Mucosa of descending colon (tissue), 3 donors: ENCODE measurements at regions not wholly inside any gene's neighbourhood (a gene's known extent, or its start where the extent isn't known, plus 50 kb on each side); places are given as distances from the start of the nearest gene placed in this dataset.

Source experiments
- ATAC-seq: fragments of 200-7000 bp; cut with Tn5 transposase; one replicate; pipeline ENCODE4 v1.9.1; 2020; ENCODE audit warnings: mild to moderate bottlenecking, moderate library complexity
- DNase-seq, 3 donors: peaks; one replicate each; pipeline ENCODE4 v3.0.0-alpha.2; 2020
- H3K36me3 ChIP-seq: fragments of 200-600 bp; one replicate; pipeline ENCODE4 v1.8.0; 2021; ENCODE audit warnings: low read depth, mild to moderate bottlenecking
- H3K4me1 ChIP-seq: fragments of 200-600 bp; one replicate; pipeline ENCODE4 v1.8.0; 2021; ENCODE audit warnings: low read depth, mild to moderate bottlenecking
- H3K4me3 ChIP-seq: fragments of 200-600 bp; one replicate; pipeline ENCODE4 v1.8.0; 2021; ENCODE audit warnings: mild to moderate bottlenecking
- H3K9me3 ChIP-seq: fragments of 200-600 bp; one replicate; pipeline ENCODE4 v1.8.0; 2021; ENCODE audit warnings: mild to moderate bottlenecking
- CTCF ChIP-seq: fragments of 200-600 bp; IDR thresholded peaks from one replicate; pipeline ENCODE4 v1.8.0; 2022; ENCODE audit warnings: antibody characterized with exemption, mild to moderate bottlenecking
- intact Hi-C, 2 donors: fragments of 100-400 bp; cut with DNase I in 1 of 2; cut with micrococcal nuclease in 1 of 2; formaldehyde crosslinking; loops; one replicate each; pipeline versions ENCODE4 v1.11.0 to v1.11.1; 2022; cut with DNase I, micrococcal nuclease
- donor health status: DM: no; HTN: no; CAD: no; lungs with moderate emphysema.
- donor health status: DM: no; HTN: no; CAD: no.
- donor health status: DM: no; HTN: yes; CAD: no.

GRCh38 chr4:34281826-34282225 is 1962.5 kb downstream of the ARAP2 start:
- ATAC-seq: no peak
- Histone ChIP-seq H3K9me3 (peaks cover 14% of the 10 kb centered on the region), H3K4me3 (no peak overlapping the region), H3K36me3 (no peaks in the 10 kb centered on the region), H3K4me1 (no peaks in the 10 kb centered on the region)
- DNase-seq: no peak
- no peak for TF ChIP-seq CTCF
- intact Hi-C loops: no loop called here

GRCh38 chr4:34289489-34289888 is 1954.8 kb downstream of the ARAP2 start:
- no peak for DNase-seq
- H3K36me3 ChIP-seq: no peaks in the 10 kb centered on the region
- no peak overlapping the region for H3K4me3 ChIP-seq
- no peak for TF ChIP-seq CTCF
- peaks cover 15% of the 10 kb centered on the region for H3K9me3 ChIP-seq
- no peaks in the 10 kb centered on the region for H3K4me1 ChIP-seq
- ATAC-seq: no peak
- intact Hi-C loops: no loop called here

- intact Hi-C loops: no loop called here
- H3K4me1 ChIP-seq: no peaks in the 10 kb centered on the region
- H3K36me3 ChIP-seq: no peaks in the 10 kb centered on the region
- no peak for TF ChIP-seq CTCF
- peaks cover 15% of the 10 kb centered on the region for H3K9me3 ChIP-seq
- ATAC-seq: no peak
- H3K4me3 ChIP-seq: no peak overlapping the region
- no peak for DNase-seq
Measured at GRCh38 chr4:34289962-34290361, 1954.4 kb downstream of the ARAP2 start.

GRCh38 chr4:34293459-34293858 is 1950.9 kb downstream of the ARAP2 start:
- H3K4me3 ChIP-seq: no peak overlapping the region
- H3K4me1 ChIP-seq: no peaks in the 10 kb centered on the region
- intact Hi-C loops: no loop called here
- TF ChIP-seq CTCF: no peak
- H3K9me3 ChIP-seq: peaks cover 28% of the 10 kb centered on the region
- DNase-seq (no peak), ATAC-seq (no peak)
- H3K36me3 ChIP-seq: no peaks in the 10 kb centered on the region

- no peak for DNase-seq
- TF ChIP-seq CTCF: no peak
- no peak overlapping the region for H3K4me3 ChIP-seq
- H3K9me3 ChIP-seq: peaks cover 8% of the 10 kb centered on the region
- intact Hi-C loops: no loop called here
- no peak for ATAC-seq
- no peaks in the 10 kb centered on the region for H3K36me3 ChIP-seq
- H3K4me1 ChIP-seq: no peaks in the 10 kb centered on the region
Measured at GRCh38 chr4:34309383-34309906, 1934.9 kb downstream of the ARAP2 start.

GRCh38 chr4:34318773-34319172 is 1925.5 kb downstream of the ARAP2 start:
- TF ChIP-seq CTCF: no peak

More at GRCh38 chr4:34318773-34319172, 1925.5 kb downstream of the ARAP2 start:
- H3K36me3 ChIP-seq: no peaks in the 10 kb centered on the region
- DNase-seq (no peak), ATAC-seq (no peak)
- intact Hi-C loops: no loop called here
- H3K4me3 ChIP-seq: no peak overlapping the region
- H3K9me3 ChIP-seq: peaks cover 28% of the 10 kb centered on the region
- H3K4me1 ChIP-seq: no peaks in the 10 kb centered on the region
